Heart left ventricle (tissue), 16 donors: ENCODE measurements at regions not wholly inside any gene's neighbourhood (a gene's known extent, or its start where the extent isn't known, plus 50 kb on each side); places are given as distances from the start of the nearest gene placed in this dataset.

Experiments
- ATAC-seq, 4 donors: fragments of 200-7000 bp; cut with Tn5 transposase; one replicate each; pipeline ENCODE4 v1.9.1; 2020 to 2022; ENCODE audit warnings: moderate library complexity in 4 of 4, mild to moderate bottlenecking in 3 of 4, moderate number of reproducible peaks in 1 of 4
- DNase-seq, 5 donors: peaks; one replicate each; pipeline ENCODE4 v3.0.0-alpha.2; 2020
- H3K27ac ChIP-seq, 12 donors: fragments of 200-600 bp; sonication (generic) in 4 of 12; one replicate each; pipeline versions ENCODE4 v1.5.0 to v1.8.0; 2016 to 2022; ENCODE audit warnings: mild to moderate bottlenecking in 2 of 12
- H3K27me3 ChIP-seq, 9 donors: fragments of 200-600 bp; sonication (generic) in 2 of 9; one replicate each; pipeline versions ENCODE4 v1.5.1 to v1.8.0; 2016 to 2022; ENCODE audit warnings: mild to moderate bottlenecking in 3 of 9
- H3K36me3 ChIP-seq, 9 donors: fragments of 200-600 bp; sonication (generic) in 2 of 9; one replicate each; pipeline versions ENCODE4 v1.5.0 to v1.8.0; 2018 to 2022; ENCODE audit warnings: mild to moderate bottlenecking in 2 of 9
- H3K4me1 ChIP-seq, 12 donors: fragments of 200-600 bp; sonication (generic) in 4 of 12; one replicate each; pipeline versions ENCODE4 v1.5.0 to v1.8.0; 2016 to 2022; ENCODE audit warnings: mild to moderate bottlenecking in 3 of 12
- H3K4me3 ChIP-seq, 12 donors: fragments of 200-600 bp; sonication (generic) in 4 of 12; one replicate each; pipeline versions ENCODE4 v1.5.0 to v1.8.0; 2017 to 2022; ENCODE audit warnings: mild to moderate bottlenecking in 9 of 12, moderate library complexity in 4 of 12
- H3K9me3 ChIP-seq, 12 donors: fragments of 200-600 bp; sonication (generic) in 4 of 12; one replicate each; pipeline versions ENCODE4 v1.5.0 to v1.8.0; 2016 to 2022; ENCODE audit warnings: mild to moderate bottlenecking in 1 of 12
- CTCF ChIP-seq, 12 donors: fragments of 200-600 bp; sonication (generic) in 4 of 12; IDR thresholded peaks; one replicate each; pipeline versions ENCODE4 v1.5.0 to v1.8.0; 2018 to 2022; ENCODE audit warnings: antibody characterized with exemption in 12 of 12, mild to moderate bottlenecking in 5 of 12
- POLR2A ChIP-seq, 2 donors: fragments of 450-650 bp; IDR thresholded peaks; one replicate each; pipeline ENCODE4 v1.6.1; 2017; ENCODE audit warnings: antibody characterized with exemption in 2 of 2, mild to moderate bottlenecking in 2 of 2, moderate library complexity in 2 of 2
- WGBS, 4 donors: extraction: QIAGEN DNeasy Blood & Tissue Kit in 2 of 4; methylation state at CpG; one replicate each; pipeline versions ENCODE4 v1.1.5 to v1.1.7; 2013 to 2018; 5-methylcytosine and 5-hydroxymethylcytosine counted together
- intact Hi-C, 10 donors: fragments of 100-400 bp; cut with DNase I; formaldehyde crosslinking; loops; one replicate each; pipeline versions ENCODE4 v1.11.1 to v1.14.2; 2022
- donor health status: ischemic (EF 13 %, LVEDD 7.1; RV severe dilation, severe dysfunction).
- donor health status: healthy with polysubstance abuse.
- donor health status: DM: no; HTN: yes; CAD: no.
- donor health status: DM: no; HTN: no; CAD: no.
- donor health status: ischemic (EF 25% LVEDD 6.9; RV normal size, moderate dysfunction).
- donor health status: ischemic (EF 25% LVEDD 5.7; RV mildly dilated, moderate dysfunction).
- donor health status: healthy.
- donor health status: DM: yes; HTN: yes; CAD: no.
- donor health status: ischemic (EF 35%, LVEDD 5.7; RV mildly dilated, moderate dysfunction).
- donor health status: nonischemic (EF 11% LVEDD 7.7; RV severe dilation, severe dysfunction).
- donor health status: DM: yes; HTN: yes; CAD: no.
- donor health status: PGD.
- donor health status: ischemic (EF 29% LVEDD 5.4; RV normal size, mild dysfunction).
- donor health status: nonischemic (EF 23%, LVEDD 6.1; RV moderate dilation, normal function).

GRCh38 chr13:105982219-105982930 lies 553.1 kb downstream of the EFNB2 start:
- 83 to 84% (median 83%) methylated on average over 11 of the region's 11 CpGs for WGBS, 4 donors
- Histone ChIP-seq H3K27ac (no peak overlapping the region), H3K27me3 (no peaks in the 10 kb centered on the region), H3K36me3 (no peaks in the 10 kb centered on the region), H3K4me1 (no peaks in the 10 kb centered on the region), H3K9me3 (no peaks in the 10 kb centered on the region), H3K4me3 (no peak overlapping the region)
- intact Hi-C loops = no loop called here
- ATAC-seq (no peak), DNase-seq (no peak)
- TF ChIP-seq CTCF (IDR thresholded peaks at IDR 0.05) (no peak), POLR2A (IDR thresholded peaks at IDR 0.05) (no peak)

GRCh38 chr13:105979131-105980011 lies 556.1 kb downstream of the EFNB2 start:
- 68 to 75% (median 69%) methylated on average over 12 of the region's 12 CpGs for WGBS, 4 donors
- intact Hi-C loops = no loop called here
- no peak for ATAC-seq

GRCh38 chr13:105974380-105974779 lies 561.1 kb downstream of the EFNB2 start:
- Histone ChIP-seq H3K27me3 (no peaks in the 10 kb centered on the region), H3K27ac (no peak overlapping the region), H3K36me3 (no peaks in the 10 kb centered on the region), H3K4me1 (no peaks in the 10 kb centered on the region), H3K4me3 (no peak overlapping the region), H3K9me3 (no peaks in the 10 kb centered on the region)
- DNase-seq = no peak
- WGBS, 4 donors = 93 to 98% (median 95%) methylated on average over 1 of the region's 1 CpG
- ATAC-seq = no peak
- TF ChIP-seq POLR2A (IDR thresholded peaks at IDR 0.05) (no peak), CTCF (IDR thresholded peaks at IDR 0.05) (no peak)
- intact Hi-C loops = no loop called here

More at GRCh38 chr13:105979131-105980011, 556.1 kb downstream of the EFNB2 start:
- no peaks in the 10 kb centered on the region for H3K36me3 ChIP-seq
- no peaks in the 10 kb centered on the region for H3K27me3 ChIP-seq
- no peak overlapping the region for H3K27ac ChIP-seq
- no peak overlapping the region for H3K4me3 ChIP-seq
- DNase-seq = no peak
- no peak for TF ChIP-seq POLR2A (IDR thresholded peaks at IDR 0.05)
- TF ChIP-seq CTCF (IDR thresholded peaks at IDR 0.05) = no peak
- H3K9me3 ChIP-seq = no peaks in the 10 kb centered on the region
- H3K4me1 ChIP-seq = no peaks in the 10 kb centered on the region

GRCh38 chr13:105972811-105973590 lies 562.5 kb downstream of the EFNB2 start:
- DNase-seq (no peak), ATAC-seq (no peak)
- 89 to 92% (median 90%) methylated on average over 14 of the region's 14 CpGs for WGBS, 4 donors
- H3K27ac ChIP-seq = no peak overlapping the region
- no peaks in the 10 kb centered on the region for H3K9me3 ChIP-seq
- no peaks in the 10 kb centered on the region for H3K36me3 ChIP-seq
- TF ChIP-seq CTCF (IDR thresholded peaks at IDR 0.05) = no peak
- TF ChIP-seq POLR2A (IDR thresholded peaks at IDR 0.05) = no peak
- H3K27me3 ChIP-seq = no peaks in the 10 kb centered on the region
- no peak overlapping the region for H3K4me3 ChIP-seq
- intact Hi-C loops = no loop called here
- H3K4me1 ChIP-seq = no peaks in the 10 kb centered on the region
